ENCODE measurements at regions not wholly inside any gene's neighbourhood (a gene's known extent, or its start where the extent isn't known, plus 50 kb on each side); places are given as distances from the start of the nearest gene placed in this dataset.

GRCh38 chr13:39859898-39860297, 204.4 kb downstream of the COG6 start (continued):
- no peak for TF ChIP-seq GTF3C2 (IDR thresholded peaks at IDR 0.05; ENCODE audit: borderline replicate concordance, extremely low read depth, insufficient read length)
- no peak for TF ChIP-seq CBFA2T3 (IDR thresholded peaks at IDR 0.05)
- no peak for TF ChIP-seq FOXA1 (IDR thresholded peaks at IDR 0.05; ENCODE audit: borderline replicate concordance)
- TF ChIP-seq FOXJ3 (CRISPR knock-in tag; IDR thresholded peaks at IDR 0.05) = no peak
- no peak for TF ChIP-seq ZBTB8A (IDR thresholded peaks at IDR 0.05; ENCODE audit: partially characterized antibody)

- no peak for DNase-seq (ENCODE audit: extremely low read depth in 1 of 4, low spot score in 3 of 4)
- TF ChIP-seq DIDO1 (tag; IDR thresholded peaks at IDR 0.05; ENCODE audit: low read depth) = no peak
- TF ChIP-seq MCM3 (IDR thresholded peaks at IDR 0.05) = no peak
- no peak for TF ChIP-seq NR2C1 (IDR thresholded peaks at IDR 0.05)
- no peak for TF ChIP-seq NR2C1 (tag; IDR thresholded peaks at IDR 0.05)
- no peak for TF ChIP-seq HBP1 (CRISPR knock-in tag; IDR thresholded peaks at IDR 0.05)
- no peak for TF ChIP-seq RCOR1 (IDR thresholded peaks at IDR 0.05; ENCODE audit: borderline replicate concordance in 1 of 2, low read depth in 2 of 2, low read length in 2 of 2)
- TF ChIP-seq GATAD2B (IDR thresholded peaks at IDR 0.05; ENCODE audit: borderline replicate concordance) = no peak
- no peak for TF ChIP-seq CC2D1A (IDR thresholded peaks at IDR 0.05)
- TF ChIP-seq OTX1 (CRISPR knock-in tag; IDR thresholded peaks at IDR 0.05) = no peak
- no peak for TF ChIP-seq MLLT1 (IDR thresholded peaks at IDR 0.05)
- no peak for TF ChIP-seq ZNF140 (CRISPR knock-in tag; IDR thresholded peaks at IDR 0.05)
- TF ChIP-seq HMGN3 (IDR thresholded peaks at IDR 0.05; ENCODE audit: borderline replicate concordance, extremely low read depth, insufficient read length, low read depth, low read length) = no peak
- no peak for TF ChIP-seq BDP1 (IDR thresholded peaks at IDR 0.05; ENCODE audit: insufficient read depth, insufficient read length)
- TF ChIP-seq ATF1 (CRISPR knock-in tag; IDR thresholded peaks at IDR 0.05) = no peak
- no peak for TF ChIP-seq ATF1 (tag; IDR thresholded peaks at IDR 0.05)
- no peak for TF ChIP-seq CBFA2T3 (IDR thresholded peaks at IDR 0.05)
These were observed 207.4 kb downstream of the COG6 start for GRCh38 chr13:39862900-39863299.

More at GRCh38 chr13:39862900-39863299, 207.4 kb downstream of the COG6 start:
- H4K20me1 ChIP-seq (replicated peaks; ENCODE audit: control insufficient read depth, insufficient read depth, low read length) = no peaks in the 10 kb centered on the region
- ATAC-seq = no peak
- no peaks in the 10 kb centered on the region for H3K4me1 ChIP-seq (replicated peaks in 1 of 2; ENCODE audit: control insufficient read depth in 2 of 2, insufficient read depth in 2 of 2, low read length in 2 of 2)
- H3K27me3 ChIP-seq (ENCODE audit: control insufficient read depth in 2 of 2, insufficient read depth in 2 of 2, low read length in 2 of 2) = no peaks in the 10 kb centered on the region
- no peak overlapping the region for H3K4me3 ChIP-seq
- H3K9ac ChIP-seq (ENCODE audit: insufficient read depth in 1 of 2, low read depth in 2 of 2, low read length in 2 of 2) = no peak overlapping the region
- no peak overlapping the region for H3K4me2 ChIP-seq (ENCODE audit: insufficient read depth, low read length)
- no peaks in the 10 kb centered on the region for H3K36me3 ChIP-seq (ENCODE audit: control insufficient read depth, insufficient read depth, low read length)
- intact Hi-C loops (cut with micrococcal nuclease) = no loop called here
- H3K9me1 ChIP-seq (ENCODE audit: control insufficient read depth, insufficient read depth, low read length) = no peaks in the 10 kb centered on the region
- 0% methylated on average over 1 of the region's 2 CpGs for WGBS (ENCODE audit: insufficient coverage, low coverage, missing lambda C conversion rate)
- ChIA-PET CTCF (ENCODE audit: low intra/inter-chr PET ratio) (no interaction called here), POLR2A (no interaction called here)
- no TSS peak for BruUV-seq (replicated peaks)
- no peaks in the 10 kb centered on the region for H3K9me3 ChIP-seq (replicated peaks; ENCODE audit: control insufficient read depth, insufficient read depth, low read depth, low read length)
- no peaks in the 10 kb centered on the region for H3K79me2 ChIP-seq (ENCODE audit: control insufficient read depth, insufficient read depth, low read length)
- H3K27ac ChIP-seq (ENCODE audit: extremely low read depth, low read depth, low read length) = no peak overlapping the region
- FAIRE-seq = no peak
- no peak overlapping the region for H2AFZ ChIP-seq (ENCODE audit: low read depth, low read length)
- in situ Hi-C loops (cut with MboI) = no loop called here
